ENCODE measurements at regions not wholly inside any gene's neighbourhood (a gene's known extent, or its start where the extent isn't known, plus 50 kb on each side); places are given as distances from the start of the nearest gene placed in this dataset.

- dilution Hi-C loops (cut with HindIII; ENCODE audit: low sequenced_read_pairs, unreplicated experiment) (no loop called here), in situ Hi-C loops (cut with MboI; ENCODE audit: low sequenced_read_pairs) (no loop called here), intact Hi-C loops (cut with micrococcal nuclease) (no loop called here)
- Histone ChIP-seq H2AFZ (replicated peaks; ENCODE audit: low read length, poor library complexity) (no peak overlapping the region), H4K91ac (ENCODE audit: insufficient read depth, low read depth, low read length) (no peak overlapping the region), H3K79me1 (ENCODE audit: low read depth in 1 of 2, low read length in 2 of 2) (no peaks in the 10 kb centered on the region), H3K4me1 (ENCODE audit: control insufficient read depth, insufficient read depth, low read length) (no peaks in the 10 kb centered on the region), H3K56ac (ENCODE audit: extremely low read depth, insufficient read depth, low read length) (no peak overlapping the region), H2AK9ac (replicated peaks; ENCODE audit: low read depth, low read length, poor library complexity) (no peak overlapping the region), H3K4me2 (ENCODE audit: low read depth, low read length) (no peak overlapping the region), H3K18ac (ENCODE audit: low read depth, low read length) (no peak overlapping the region), H2BK120ac (ENCODE audit: low read depth, low read length) (no peak overlapping the region), H2BK15ac (ENCODE audit: low read depth, low read length) (no peak overlapping the region), H3K36me3 (ENCODE audit: control insufficient read depth, insufficient read depth, low read length) (no peaks in the 10 kb centered on the region), H2BK20ac (ENCODE audit: low read depth, low read length) (no peak overlapping the region), H3K4me3 (ENCODE audit: insufficient read depth, low read depth, low read length) (no peak overlapping the region), H4K5ac (ENCODE audit: low read depth, low read length) (no peak overlapping the region), H3K14ac (replicated peaks; ENCODE audit: low read depth, low read length) (no peak overlapping the region), H3K9me1 (ENCODE audit: insufficient read depth, low read length) (no peaks in the 10 kb centered on the region), H3K23ac (ENCODE audit: low read depth, low read length) (no peak overlapping the region), H4K8ac (ENCODE audit: low read depth in 2 of 2, low read length in 2 of 2) (no peak overlapping the region), H3K9me3 (ENCODE audit: control insufficient read depth, insufficient read depth, low read length) (peaks cover under 1% of the 10 kb centered on the region), H4K20me1 (ENCODE audit: insufficient read depth, low read length) (no peaks in the 10 kb centered on the region), H3K9ac (ENCODE audit: low read depth, low read length) (no peak overlapping the region), H2BK5ac (ENCODE audit: low read depth, low read length, poor library complexity, severe bottlenecking) (no peak overlapping the region), H3K4ac (ENCODE audit: low read depth, low read length) (no peak overlapping the region), H2AK5ac (ENCODE audit: low read depth, low read length) (no peak overlapping the region), H3K27ac (ENCODE audit: insufficient read depth, low read length) (no peak overlapping the region), H3K27me3 (ENCODE audit: control insufficient read depth, insufficient read depth, low read length) (no peaks in the 10 kb centered on the region)
- TF ChIP-seq MAZ (IDR thresholded peaks at IDR 0.05; ENCODE audit: borderline replicate concordance, low read depth, low read length) (no peak), ELK1 (IDR thresholded peaks at IDR 0.05; ENCODE audit: borderline replicate concordance, low read depth, low read length) (no peak), RFX5 (IDR thresholded peaks at IDR 0.05; ENCODE audit: low read depth, low read length) (no peak), BHLHE40 (IDR thresholded peaks at IDR 0.05; ENCODE audit: low read depth, low read length) (no peak), POLR2A (IDR thresholded peaks at IDR 0.05; ENCODE audit: low read depth, low read length) (no peak), CEBPB (IDR thresholded peaks at IDR 0.05; ENCODE audit: low read depth, low read length) (no peak), RAD21 (IDR thresholded peaks at IDR 0.05; ENCODE audit: low read length) (no peak), NFE2L2 (IDR thresholded peaks at IDR 0.05; ENCODE audit: low read depth, low read length) (no peak), CHD1 (IDR thresholded peaks at IDR 0.05; ENCODE audit: low read depth, low read length) (no peak), FOS (IDR thresholded peaks at IDR 0.05; ENCODE audit: low read depth, low read length) (no peak), MXI1 (IDR thresholded peaks at IDR 0.05; ENCODE audit: borderline replicate concordance, low read depth, low read length) (no peak), MAFK (IDR thresholded peaks at IDR 0.05; ENCODE audit: low read depth, low read length) (no peak)
- ATAC-seq (ENCODE audit: low read depth) (no peak), DNase-seq (no peak)
- no TSS peak for BruUV-seq (replicated peaks)
- ChIA-PET POLR2A (ENCODE audit: unreplicated experiment) (no interaction called here), CTCF (no interaction called here)
- WGBS, 2 experiments (ENCODE audit: extremely low coverage in 2 of 2, insufficient read length in 1 of 2): no CpG with 5 or more reads among the region's 3 CpGs
Observed at GRCh38 chr2:155157065-155157464, 458.6 kb downstream of the KCNJ3 start.

Measured in IMR-90 (cell line).